ENCODE measurements at regions not wholly inside any gene's neighbourhood (a gene's known extent, or its start where the extent isn't known, plus 50 kb on each side); places are given as distances from the start of the nearest gene placed in this dataset.

DNA sequence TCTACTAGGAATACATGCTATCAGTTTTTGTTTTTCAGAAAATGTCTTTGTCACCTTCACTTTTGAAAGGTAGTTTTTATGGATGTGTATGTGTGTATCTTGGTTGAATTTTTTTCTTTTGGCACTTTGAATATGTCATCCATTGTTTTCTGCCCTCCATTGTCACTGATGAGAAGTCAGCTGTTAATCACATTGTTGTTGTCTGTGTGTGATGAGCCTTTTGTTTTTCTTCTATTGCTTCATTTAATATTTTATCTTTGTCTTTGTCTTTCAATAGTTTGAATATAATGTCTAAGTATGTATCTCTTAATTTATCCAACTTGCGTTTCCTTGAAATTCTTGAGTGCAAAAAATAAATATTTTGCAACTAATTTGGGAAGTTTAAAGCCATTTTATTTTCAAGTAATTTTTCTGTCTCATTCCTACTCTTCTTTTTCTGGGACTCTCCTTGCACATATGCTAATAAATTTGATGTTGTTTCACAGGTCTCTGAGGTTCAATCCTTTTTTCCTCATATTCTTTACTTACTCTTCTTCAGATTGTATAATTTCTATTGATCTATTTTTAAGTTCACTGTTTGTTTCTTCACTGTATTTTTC lies 546.9 kb upstream of the GHITM start:
- no peak for DNase-seq

DNA sequence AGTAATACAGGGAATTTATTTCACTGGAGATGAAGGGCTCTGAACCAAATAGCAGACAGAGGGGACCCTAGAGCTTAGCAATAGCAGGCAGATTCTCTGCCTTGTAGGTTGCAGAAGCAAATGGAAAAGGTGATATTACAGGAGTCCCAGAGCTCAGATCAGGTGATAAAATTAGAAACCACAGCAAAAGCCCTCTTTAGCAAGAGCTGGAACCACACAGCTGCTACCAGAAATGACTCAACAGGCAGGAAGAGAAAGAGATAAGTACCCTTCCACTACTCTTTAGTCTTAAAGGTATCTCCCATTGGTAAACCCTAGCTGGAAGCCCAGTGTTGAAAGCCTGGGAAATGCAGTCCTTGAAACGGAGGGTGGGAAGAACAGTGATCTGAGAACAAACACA lies 535.6 kb upstream of the GHITM start:
- DNase-seq = no peak

DNA sequence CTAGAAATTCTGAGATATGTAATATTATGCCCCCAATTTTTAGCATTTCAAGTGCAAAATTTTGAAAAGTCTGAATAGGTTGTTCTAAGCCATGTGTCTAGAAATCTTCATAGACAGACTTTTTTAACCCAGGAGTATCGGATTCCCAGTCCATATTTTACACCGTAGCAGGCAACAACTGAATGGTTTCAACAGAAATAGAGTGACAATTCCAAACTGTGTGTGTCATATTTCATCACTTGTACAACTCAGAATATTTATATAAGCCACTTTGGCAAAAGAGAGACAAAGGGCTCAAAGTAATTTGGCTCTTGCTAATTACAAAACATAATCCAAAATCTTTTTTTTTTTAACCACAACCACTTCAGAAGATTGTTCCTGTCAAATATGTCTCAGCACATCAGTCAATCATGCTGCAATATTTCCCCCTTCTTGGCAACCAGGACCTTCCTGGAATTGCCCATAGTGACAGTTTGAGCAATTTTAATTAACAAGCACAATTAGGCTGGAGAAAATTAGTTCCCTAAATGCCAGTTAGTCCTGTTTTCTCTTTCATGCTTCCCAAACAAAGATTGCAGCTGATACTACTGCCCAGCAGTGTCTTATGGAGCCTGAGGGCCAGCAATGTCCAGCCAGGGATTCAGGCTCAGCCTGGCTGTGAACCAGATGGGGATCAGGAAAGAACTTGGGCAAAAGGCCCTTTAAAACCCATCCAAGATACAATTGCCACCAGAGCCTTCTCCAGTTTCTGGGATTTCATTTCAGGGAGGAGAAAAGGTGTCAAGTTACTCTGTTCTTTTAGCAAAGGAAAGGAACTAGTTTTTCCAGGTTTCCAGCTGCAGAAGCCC lies 533.3 kb upstream of the GHITM start:
- DNase-seq = no peak

DNA sequence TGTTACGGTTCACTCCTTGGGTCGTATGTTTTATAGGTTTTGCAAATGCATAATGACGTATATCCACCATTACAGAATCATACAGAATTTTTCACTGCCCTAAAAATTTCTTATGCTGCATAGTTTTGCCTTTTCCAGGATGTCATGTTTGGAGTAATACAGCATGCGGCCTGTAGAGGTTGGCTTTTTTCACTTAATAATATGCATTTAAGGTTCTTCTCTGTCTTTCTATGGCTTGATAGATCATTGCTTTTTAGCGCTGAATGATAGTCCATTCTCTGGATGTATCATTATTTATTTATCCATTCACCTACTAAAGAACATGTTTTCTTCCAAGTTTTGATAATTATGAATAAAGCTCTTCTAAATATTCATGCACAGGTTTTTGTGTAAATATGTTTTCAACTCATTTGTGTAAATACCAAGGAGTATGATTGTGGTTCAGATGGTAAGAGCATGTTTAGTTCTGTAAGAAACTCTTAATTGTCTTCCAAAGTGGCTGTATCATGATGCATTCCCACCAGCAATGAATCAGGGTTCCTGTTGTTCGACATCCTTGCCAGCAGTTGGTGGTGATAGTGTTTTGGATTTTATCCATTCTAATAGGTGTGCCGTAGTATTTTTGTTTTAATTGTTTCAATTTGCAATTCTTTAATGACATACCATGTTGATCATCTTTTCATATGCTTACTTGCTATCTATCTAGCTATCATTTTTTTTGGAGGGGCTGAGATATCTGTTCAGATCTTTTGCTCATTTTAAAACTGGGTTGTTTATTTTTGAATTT lies 531.2 kb upstream of the GHITM start:
- DNase-seq = no peak

DNA sequence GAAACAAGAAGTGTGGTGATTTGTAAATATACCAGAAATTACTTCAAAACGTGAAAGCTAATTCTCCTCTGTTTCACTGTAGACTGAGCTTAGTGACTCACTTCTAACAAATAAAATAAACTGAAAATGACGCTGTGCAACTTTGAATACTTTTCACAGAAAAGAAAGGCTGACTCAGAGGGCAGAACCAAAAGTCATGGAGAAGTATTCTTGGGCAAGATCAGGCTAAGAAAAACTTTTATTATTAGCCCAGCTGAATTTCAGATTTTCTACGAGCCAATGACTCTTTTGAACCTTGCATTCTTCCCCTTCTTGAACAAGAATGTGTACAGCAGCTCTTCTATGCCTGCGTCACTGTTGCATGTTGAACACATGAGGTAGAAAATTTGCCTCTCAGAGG lies 527.3 kb upstream of the GHITM start:
- no peak for DNase-seq

DNA sequence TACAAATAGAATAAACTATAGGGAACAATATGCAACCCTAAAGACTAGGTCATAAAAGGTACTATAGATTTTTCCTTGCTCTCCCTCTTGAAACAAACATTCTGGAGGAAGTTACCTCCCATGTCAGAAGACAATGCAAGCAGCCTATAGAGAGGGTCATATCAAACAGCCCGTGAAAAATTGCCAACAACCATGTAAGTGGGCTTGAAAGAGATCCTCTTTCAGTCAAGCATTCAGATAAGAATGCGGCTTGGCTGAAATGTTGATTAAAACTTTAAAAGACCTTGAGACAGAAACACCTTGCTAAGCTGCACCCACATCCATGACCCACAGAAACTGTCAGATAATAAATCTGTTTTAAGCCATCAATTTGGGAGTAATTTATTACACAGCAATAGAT lies 526.6 kb upstream of the GHITM start:
- no peak for DNase-seq

DNA sequence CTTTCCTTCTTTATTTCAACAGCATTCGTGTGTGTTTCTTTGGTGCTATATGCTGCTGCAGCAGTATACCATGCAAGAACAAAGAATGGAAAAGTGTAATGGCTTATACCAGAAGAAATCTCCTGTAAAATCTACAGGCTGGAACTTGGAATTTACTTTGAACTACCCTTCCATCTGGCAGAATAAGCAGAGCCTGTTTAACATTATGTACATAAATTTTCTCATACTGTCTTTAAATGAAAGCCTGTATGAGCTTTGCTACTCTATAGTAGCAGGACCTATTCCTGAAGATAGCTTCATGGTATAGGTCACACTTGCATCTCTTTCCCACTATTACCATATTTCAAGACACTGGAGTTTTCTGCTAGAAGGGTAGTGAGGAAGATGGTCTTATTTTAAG lies 522.1 kb upstream of the GHITM start:
- DNase-seq = no peak

DNA sequence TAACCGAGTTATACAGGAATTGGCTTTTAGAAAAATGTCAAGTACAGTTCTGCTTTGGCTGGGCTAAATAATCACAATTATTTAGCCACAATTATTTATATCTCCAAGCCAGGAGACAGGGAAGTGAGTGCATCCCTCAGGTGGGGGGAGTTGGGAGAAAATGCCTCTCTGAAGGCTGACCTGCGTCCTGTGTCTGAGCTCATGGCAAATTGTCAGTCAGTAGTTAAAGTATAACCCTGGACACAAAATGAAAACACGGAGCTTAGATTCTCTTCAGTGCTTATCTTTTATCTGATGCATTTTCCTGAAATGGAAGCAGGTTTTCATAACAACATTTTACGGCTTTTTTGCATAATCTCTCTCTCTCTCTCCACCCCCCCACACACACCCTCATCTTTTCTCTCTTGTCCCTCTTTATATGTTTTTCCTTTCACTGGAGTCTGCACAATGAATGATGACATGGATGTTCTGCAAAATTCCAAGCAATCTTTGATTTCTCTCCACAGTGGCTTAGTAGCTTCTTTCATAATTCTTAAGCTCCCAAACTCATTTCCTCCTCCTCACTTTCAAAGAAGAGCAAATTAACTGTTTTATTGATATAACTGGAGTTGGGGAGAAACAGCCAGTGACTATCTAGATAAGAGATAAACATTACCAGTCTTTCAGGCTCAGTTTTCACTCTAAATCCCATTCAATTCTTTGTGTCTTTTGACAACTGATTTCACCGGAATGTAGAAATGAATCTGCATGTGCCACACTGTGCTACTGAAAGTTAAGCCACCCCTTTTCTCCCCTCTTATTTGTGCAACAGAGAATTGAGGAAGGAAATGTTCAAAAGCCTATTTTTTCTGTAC lies 521.4 kb upstream of the GHITM start:
- DNase-seq = no peak

DNA sequence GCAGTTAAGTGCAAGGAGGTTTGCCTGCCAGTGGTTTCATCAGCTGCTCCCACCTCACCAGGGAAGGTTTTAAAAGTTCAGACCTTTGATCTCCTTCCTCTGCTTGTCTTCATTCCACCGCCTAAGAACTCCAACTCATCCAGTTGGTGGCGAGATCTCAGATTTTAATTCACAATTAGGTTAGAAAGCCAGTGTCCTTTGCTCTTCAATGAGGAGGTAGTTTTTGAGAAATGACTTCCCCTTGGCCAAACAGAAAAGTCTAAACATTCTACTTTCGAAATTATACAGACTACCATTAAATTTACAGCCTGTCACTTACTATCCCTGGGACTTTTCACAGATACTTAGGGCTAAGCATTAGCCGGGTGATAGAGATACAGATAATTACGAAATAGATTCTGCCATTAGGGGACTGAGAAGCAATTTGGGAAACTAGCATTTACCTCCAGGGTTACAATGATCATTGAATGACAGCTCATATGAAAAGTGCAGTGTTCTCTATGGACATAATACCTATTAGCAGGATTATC lies 513.4 kb upstream of the GHITM start:
- DNase-seq = no peak

DNA sequence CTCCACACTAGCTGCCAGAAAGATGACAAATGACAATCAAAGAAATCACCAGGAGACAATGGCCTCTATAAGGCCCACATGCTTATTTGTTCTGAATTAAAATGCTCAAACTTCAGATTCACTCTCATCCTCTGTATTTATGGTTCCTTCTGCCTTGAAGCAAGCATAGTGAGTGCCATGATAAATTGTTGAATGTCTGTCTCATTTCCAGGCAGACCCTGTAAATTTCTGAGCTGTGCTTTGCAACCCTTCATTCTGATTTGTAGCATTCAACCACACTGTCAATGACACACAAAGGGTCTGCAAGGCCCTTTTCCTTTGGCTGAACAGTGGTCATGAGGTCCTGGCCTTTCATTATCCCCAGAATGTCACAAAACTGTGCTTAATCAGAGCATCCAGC lies 506.6 kb upstream of the GHITM start:
- DNase-seq = no peak

DNA sequence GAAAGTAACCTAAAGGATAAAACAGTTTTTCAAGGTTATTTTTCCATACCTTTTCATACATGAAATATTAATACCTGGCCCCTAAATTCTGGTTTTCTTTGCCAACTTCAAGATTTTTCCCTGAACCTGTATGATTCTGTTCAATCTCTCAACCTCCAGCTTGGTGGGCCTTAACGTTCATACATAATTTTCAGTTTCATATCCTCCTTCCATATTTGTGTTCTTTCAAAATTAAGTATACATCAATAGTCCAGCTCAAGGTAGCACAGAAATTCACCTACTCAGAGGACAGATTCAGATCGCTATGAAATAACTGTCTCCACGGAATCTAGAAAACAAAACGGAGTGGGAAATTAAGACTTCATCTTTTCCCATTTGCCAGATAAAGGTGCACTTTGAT lies 505.8 kb upstream of the GHITM start:
- no peak for DNase-seq

DNA sequence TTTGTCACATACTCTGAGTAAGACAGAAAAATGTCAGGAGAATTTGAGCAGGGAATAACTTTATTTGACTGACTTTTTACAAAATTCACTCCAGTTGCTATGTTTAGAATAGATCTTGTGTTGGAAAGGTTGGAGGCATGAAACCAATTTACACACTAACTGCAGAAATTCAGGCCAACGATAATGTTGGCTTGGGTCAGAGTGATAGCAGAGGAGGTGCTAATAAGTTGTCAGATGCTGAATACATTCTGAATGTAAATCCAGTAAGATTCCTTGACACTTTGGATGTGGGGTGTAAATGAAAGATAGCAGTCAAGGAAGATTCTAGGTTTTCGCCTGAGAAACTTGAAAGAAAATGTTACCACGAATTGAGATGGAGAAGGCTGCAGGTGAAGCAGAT lies 502.5 kb upstream of the GHITM start:
- DNase-seq = no peak

DNA sequence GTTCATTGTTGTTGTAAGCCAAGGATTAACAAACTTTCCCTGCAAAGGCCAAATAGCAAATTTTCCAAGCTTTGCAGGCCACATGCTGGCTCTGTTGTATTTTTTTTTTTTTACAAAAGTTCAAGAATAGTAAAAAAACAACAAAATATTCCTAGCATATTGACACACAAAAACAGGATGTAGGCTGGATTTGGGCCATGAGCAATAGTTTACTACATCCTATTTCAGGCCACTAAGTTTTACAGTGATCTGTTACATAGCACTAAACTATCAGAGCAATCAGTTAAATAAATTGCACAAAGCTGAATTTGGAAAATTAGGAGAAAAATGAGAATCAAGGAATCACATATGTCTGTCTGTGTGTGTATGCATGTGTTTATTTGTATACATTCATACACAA lies 491.8 kb upstream of the GHITM start:
- no peak for DNase-seq

DNA sequence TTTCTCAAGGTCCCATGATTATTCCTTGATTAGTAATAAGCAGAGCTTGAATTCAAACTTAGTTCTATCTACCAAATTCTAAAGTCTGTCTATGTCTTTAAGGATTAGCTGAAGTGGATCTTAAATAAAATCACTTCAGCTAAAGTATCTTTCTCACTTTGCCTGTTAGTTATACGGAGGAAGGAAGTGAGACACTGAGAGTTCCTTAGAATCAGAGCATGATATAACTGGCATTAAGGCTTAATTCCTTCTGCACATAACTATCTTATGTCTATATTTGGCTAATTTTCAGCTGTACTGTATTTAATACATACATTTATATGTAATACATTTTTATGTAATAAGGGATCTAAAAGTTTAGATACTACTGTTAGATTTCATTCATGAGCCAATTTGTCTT lies 491.1 kb upstream of the GHITM start:
- DNase-seq = no peak

DNA sequence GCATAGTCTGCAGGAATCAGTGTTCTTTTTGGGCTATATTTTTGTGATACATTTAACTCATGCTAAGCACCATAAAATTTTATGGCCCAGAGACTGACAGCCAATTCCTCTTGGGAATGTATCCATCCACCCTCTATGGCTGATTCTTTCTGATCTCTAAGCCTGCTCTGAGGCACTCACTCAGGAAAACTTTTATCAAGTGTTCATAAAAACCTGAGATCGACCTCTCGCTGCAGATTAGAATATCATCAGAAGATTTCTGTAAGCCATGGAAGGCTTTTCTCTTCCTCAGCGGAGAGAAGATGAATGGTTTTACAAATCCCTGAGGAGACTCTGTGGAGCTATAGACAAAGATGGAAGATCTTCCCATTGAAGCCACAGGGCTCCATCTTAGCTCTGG lies 489.8 kb upstream of the GHITM start:
- DNase-seq = no peak

DNA sequence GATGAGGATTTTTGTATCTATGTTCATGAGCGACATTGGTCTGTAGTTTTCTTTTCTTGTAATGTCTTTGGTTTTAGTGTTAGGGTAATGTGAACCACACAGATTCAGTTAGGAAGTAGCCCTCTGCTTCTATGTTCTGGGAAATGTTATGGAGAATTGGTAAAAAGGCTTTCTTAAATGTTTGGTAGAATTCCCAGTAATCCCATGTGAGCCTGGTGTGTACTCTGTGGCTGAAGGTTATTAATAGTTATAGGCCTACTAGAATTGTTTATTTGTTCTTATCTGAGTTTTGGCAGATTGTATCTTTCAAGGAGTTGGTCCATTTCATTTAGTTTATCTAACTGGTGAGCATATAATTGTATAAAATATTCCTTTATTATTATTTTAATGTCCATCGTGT lies 484.6 kb upstream of the GHITM start:
- no peak for DNase-seq

DNA sequence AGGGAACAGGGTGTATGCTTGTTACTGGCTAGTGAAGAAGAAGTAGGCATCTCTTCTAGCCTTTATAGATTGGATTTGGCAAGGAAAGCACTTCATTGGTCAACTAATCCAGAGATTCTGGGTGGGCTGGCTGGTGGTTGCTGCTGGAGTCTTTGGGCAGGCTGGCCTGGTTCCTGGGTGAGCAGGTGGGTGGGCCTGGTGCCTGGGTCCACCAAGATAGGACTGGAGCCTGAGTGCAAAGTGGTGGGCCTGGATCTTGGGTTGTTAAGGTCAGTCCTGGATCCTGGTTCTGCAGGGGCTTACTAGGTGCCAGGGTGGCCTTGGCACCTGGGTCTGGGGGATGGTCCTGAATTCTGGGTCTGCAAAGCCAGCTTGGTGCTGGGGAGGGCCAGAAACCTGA lies 482.4 kb upstream of the GHITM start:
- no peak for DNase-seq

DNA sequence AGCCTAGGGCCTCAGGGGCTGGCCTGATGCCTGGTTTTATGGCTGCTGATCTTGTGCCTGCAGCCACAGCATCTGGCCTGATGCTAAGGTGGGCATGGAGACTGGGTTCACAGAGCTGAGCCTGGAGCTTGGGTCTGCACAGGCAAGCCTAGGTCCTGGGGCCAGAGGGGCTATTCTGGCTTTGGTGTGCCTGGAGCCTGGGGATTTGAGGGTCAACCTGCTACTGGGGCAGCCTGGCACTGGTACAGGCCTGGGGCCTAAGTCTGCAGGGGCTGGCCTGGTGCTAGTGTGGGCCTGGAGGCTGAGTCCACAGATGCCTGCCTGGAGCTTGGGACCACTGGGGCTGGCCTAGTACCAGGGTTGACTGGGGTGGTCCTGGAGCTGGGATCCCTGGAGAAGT lies 481.8 kb upstream of the GHITM start:
- no peak for DNase-seq

DNA sequence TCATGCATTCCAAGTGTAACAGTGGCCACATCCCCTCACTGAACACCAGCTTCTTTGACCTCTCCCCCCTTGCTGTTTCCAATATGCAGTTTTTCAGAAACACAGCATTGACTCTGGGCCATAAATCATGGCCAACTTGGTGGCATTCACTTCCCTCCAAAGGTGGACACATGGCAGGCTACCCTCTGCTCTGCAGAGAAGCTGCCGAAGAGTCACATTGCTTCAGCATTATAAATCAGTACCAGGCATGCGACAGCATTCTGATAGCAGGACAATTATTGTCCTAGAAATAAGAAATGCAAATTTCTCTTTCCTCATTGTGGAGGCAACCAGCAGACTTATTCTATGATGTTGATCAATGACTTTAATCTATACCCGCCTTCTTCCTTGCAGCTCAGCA lies 475.4 kb upstream of the GHITM start:
- DNase-seq = no peak

DNA sequence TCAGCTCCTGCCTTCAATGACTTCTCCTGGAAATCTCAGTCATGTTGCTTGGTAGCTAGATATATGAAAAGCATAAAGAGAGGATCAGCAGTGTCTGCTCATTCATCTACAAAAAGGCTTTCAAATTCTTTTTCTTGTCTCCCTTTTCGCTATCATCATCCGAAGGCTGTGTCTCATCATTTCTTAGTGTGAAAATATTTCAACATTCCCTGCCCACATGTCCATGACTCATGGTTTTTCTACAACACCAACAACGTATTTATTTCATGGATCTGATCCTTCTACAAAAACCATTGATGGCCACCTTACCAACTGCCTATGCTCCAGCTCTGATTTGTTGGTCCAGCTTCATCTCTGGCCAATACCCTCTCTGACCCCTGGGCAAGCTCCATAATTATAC lies 472.5 kb upstream of the GHITM start:
- no peak for DNase-seq

DNA sequence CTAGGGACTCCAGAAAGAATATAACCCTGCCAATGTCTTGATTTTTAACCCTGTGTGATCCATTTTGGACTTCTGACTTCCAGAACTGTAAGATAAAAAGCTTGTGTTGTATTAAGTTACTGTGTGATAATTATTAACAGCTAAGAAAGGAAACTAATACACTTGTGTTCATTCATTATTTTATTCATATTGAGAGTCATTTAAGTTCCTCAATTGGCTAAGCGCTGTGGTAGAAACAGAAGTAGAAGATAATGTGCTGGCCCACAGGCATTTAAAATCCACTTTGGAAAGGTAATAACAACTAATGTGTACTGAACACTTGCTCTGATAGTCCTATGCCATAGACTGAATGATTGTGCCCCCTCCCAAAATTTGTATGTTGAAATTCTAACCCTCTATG lies 471.7 kb upstream of the GHITM start:
- no peak for DNase-seq

DNA sequence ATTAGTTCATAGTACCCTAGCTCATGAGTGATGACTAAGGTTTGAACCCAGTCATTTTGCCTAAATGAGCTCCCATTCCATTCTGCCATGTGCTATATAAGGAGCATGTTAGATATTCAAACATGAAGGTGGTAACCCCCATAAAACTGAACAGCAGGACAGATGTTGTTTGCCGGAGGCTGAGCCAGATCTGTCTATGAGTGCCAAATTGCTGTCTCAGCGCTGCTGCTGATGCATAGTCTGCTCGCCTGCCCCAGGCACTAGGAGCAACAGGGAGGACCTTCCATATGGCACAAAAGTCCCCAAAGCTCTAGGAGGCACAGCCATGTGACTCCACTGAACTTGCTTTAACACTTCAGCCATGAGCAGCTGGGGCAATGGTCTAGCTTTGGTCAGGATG lies 466.0 kb upstream of the GHITM start:
- no peak for DNase-seq

DNA sequence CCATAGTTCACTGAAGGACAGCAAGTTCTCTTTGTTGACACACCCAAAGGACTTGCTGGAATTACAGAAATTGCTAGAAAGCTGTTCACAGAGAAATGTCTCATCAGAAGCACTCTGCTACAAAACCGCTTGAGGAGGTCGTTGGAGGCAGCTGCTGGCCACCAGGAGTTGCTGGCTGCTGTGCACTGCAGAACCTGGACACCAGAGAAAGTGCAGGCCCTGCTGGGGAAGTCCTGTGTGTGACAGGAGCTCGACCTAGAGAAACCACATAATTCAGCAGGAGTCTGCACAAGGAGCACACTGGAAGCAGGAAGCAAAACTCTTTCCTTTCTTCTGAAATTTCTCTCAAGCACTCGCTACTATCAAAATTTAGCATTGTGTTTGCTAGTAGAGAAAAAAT lies 461.5 kb upstream of the GHITM start:
- DNase-seq = no peak

Measured in activated CD4-positive, CD25-positive, alpha-beta regulatory T cell (primary cell).